ENCODE measurements at regions not wholly inside any gene's neighbourhood (a gene's known extent, or its start where the extent isn't known, plus 50 kb on each side); places are given as distances from the start of the nearest gene placed in this dataset.

DNA sequence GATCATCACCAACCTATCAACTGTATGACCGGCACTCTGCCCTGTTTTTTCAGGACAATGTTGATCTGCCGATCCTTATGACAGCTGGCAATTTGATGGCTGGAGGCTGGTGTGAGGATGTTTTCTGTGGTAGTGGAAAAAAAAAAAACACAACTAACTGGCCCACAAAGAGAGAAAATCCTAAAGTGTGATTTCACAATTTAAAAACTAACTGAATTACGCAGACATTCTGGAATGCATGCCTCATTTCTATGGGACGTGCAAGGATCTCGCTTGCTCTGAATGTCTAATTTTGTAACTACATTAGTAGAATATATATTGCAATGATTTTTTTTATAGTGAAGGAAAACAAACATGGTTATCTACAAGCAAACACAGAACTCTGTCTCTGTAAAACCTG lies 590.5 kb downstream of the ETS1 start:
- TF ChIP-seq ZNF274 (IDR thresholded peaks at IDR 0.05; ENCODE audit: low read depth, low read length) (no peak), SUZ12 (IDR thresholded peaks at IDR 0.05; ENCODE audit: extremely low read depth, insufficient read depth, insufficient read length) (no peak), YY1 (IDR thresholded peaks at IDR 0.05; ENCODE audit: insufficient read depth, insufficient read length) (no peak)
